ENCODE measurements at regions not wholly inside any gene's neighbourhood (a gene's known extent, or its start where the extent isn't known, plus 50 kb on each side); places are given as distances from the start of the nearest gene placed in this dataset.

- Histone ChIP-seq H3K27ac (ENCODE audit: low read depth in 1 of 2, low read length in 1 of 2) (no peak overlapping the region), H3K4me1 (ENCODE audit: control insufficient read depth in 5 of 5, insufficient read depth in 5 of 5, low read length in 5 of 5) (no peaks in the 10 kb centered on the region), H3K36me3 (ENCODE audit: control insufficient read depth in 4 of 4, insufficient read depth in 4 of 4, low read length in 4 of 4) (no peaks in the 10 kb centered on the region), H3K9me3 (ENCODE audit: control insufficient read depth in 4 of 4, insufficient read depth in 3 of 4, low read length in 3 of 4) (peaks cover 0 to 2% (median 0%) of the 10 kb centered on the region in 4 donors), H3K4me3 (no peak overlapping the region), H3K27me3 (ENCODE audit: control insufficient read depth in 3 of 3, insufficient read depth in 3 of 3, low read length in 2 of 3) (no peaks in the 10 kb centered on the region), H3K9ac (ENCODE audit: insufficient read depth in 1 of 2, low read length in 2 of 2) (no peak overlapping the region)
- TF ChIP-seq CTCF (IDR thresholded peaks at IDR 0.05; ENCODE audit: control extremely low read depth, extremely low read depth) = no peak
- 23 to 31% methylated on average over 1 of the region's 1 CpG for WGBS, 2 donors
- ATAC-seq (ENCODE audit: insufficient read depth, low FRiP score) (no peak), DNase-seq (no peak)
Measured at GRCh38 chr18:32840962-32841361, 68.1 kb upstream of the KLHL14 start.

GRCh38 chr18:32835951-32836350 is 63.1 kb upstream of the KLHL14 start:
- Histone ChIP-seq H3K4me3 (no peak overlapping the region), H3K9me3 (ENCODE audit: control insufficient read depth in 4 of 4, insufficient read depth in 3 of 4, low read length in 3 of 4) (peaks cover 0 to 2% (median 0%) of the 10 kb centered on the region in 4 donors), H3K27me3 (ENCODE audit: control insufficient read depth in 3 of 3, insufficient read depth in 3 of 3, low read length in 2 of 3) (no peaks in the 10 kb centered on the region), H3K9ac (ENCODE audit: insufficient read depth in 1 of 2, low read length in 2 of 2) (no peak overlapping the region), H3K4me1 (ENCODE audit: control insufficient read depth in 5 of 5, insufficient read depth in 5 of 5, low read length in 5 of 5) (no peaks in the 10 kb centered on the region), H3K36me3 (ENCODE audit: control insufficient read depth in 4 of 4, insufficient read depth in 4 of 4, low read length in 4 of 4) (no peaks in the 10 kb centered on the region), H3K27ac (ENCODE audit: low read depth in 1 of 2, low read length in 1 of 2) (no peak overlapping the region)
- DNase-seq (no peak), ATAC-seq (ENCODE audit: insufficient read depth, low FRiP score) (no peak)
- no peak for TF ChIP-seq CTCF (IDR thresholded peaks at IDR 0.05; ENCODE audit: control extremely low read depth, extremely low read depth)

- no peak overlapping the region for H3K4me3 ChIP-seq
- H3K9me3 ChIP-seq (ENCODE audit: control insufficient read depth in 4 of 4, insufficient read depth in 3 of 4, low read length in 3 of 4) = peaks cover 0 to 2% (median 0%) of the 10 kb centered on the region in 4 donors
- DNase-seq = no peak
- TF ChIP-seq CTCF (IDR thresholded peaks at IDR 0.05; ENCODE audit: control extremely low read depth, extremely low read depth) = no peak
- H3K9ac ChIP-seq (ENCODE audit: insufficient read depth in 1 of 2, low read length in 2 of 2) = no peak overlapping the region
- H3K27ac ChIP-seq (ENCODE audit: low read depth in 1 of 2, low read length in 1 of 2) = no peak overlapping the region
- no peak for ATAC-seq (ENCODE audit: insufficient read depth, low FRiP score)
- H3K36me3 ChIP-seq (ENCODE audit: control insufficient read depth in 4 of 4, insufficient read depth in 4 of 4, low read length in 4 of 4) = no peaks in the 10 kb centered on the region
- H3K27me3 ChIP-seq (ENCODE audit: control insufficient read depth in 3 of 3, insufficient read depth in 3 of 3, low read length in 2 of 3) = no peaks in the 10 kb centered on the region
- no peaks in the 10 kb centered on the region for H3K4me1 ChIP-seq (ENCODE audit: control insufficient read depth in 5 of 5, insufficient read depth in 5 of 5, low read length in 5 of 5)
- 59 to 80% methylated on average over 4 of the region's 4 CpGs for WGBS, 2 donors
Measured at GRCh38 chr18:32831781-32832180, 59.0 kb upstream of the KLHL14 start.

- WGBS, 2 donors = 76 to 90% methylated on average over 6 of the region's 6 CpGs
- H3K27me3 ChIP-seq (ENCODE audit: control insufficient read depth in 3 of 3, insufficient read depth in 3 of 3, low read length in 2 of 3) = no peaks in the 10 kb centered on the region
- H3K9me3 ChIP-seq (ENCODE audit: control insufficient read depth in 4 of 4, insufficient read depth in 3 of 4, low read length in 3 of 4) = no peaks in the 10 kb centered on the region
- H3K27ac ChIP-seq (ENCODE audit: low read depth in 1 of 2, low read length in 1 of 2) = no peak overlapping the region
- no peak overlapping the region for H3K4me3 ChIP-seq
- DNase-seq (no peak), ATAC-seq (ENCODE audit: insufficient read depth, low FRiP score) (no peak)
- no peaks in the 10 kb centered on the region for H3K4me1 ChIP-seq (ENCODE audit: control insufficient read depth in 5 of 5, insufficient read depth in 5 of 5, low read length in 5 of 5)
- no peaks in the 10 kb centered on the region for H3K36me3 ChIP-seq (ENCODE audit: control insufficient read depth in 4 of 4, insufficient read depth in 4 of 4, low read length in 4 of 4)
- TF ChIP-seq CTCF (IDR thresholded peaks at IDR 0.05; ENCODE audit: control extremely low read depth, extremely low read depth) = no peak
- no peak overlapping the region for H3K9ac ChIP-seq (ENCODE audit: insufficient read depth in 1 of 2, low read length in 2 of 2)
Measured at GRCh38 chr18:32823226-32823625, 50.4 kb upstream of the KLHL14 start.
